NCI-H1105 treated with DMSO at 0.1 percent for 48 hours (cell line): ENCODE measurements at regions not wholly inside any gene's neighbourhood (a gene's known extent, or its start where the extent isn't known, plus 50 kb on each side); places are given as distances from the start of the nearest gene placed in this dataset.

Experiments used
- DNase-seq: peaks from one replicate; lab custom pipeline; 2025; lab: John Stamatoyannopoulos, UW

- DNase-seq = no peak
These were observed 50.9 kb upstream of the ETV3 start for GRCh38 chr1:157189096-157189495.
